HepG2 (cell line): ENCODE measurements at regions not wholly inside any gene's neighbourhood (a gene's known extent, or its start where the extent isn't known, plus 50 kb on each side); places are given as distances from the start of the nearest gene placed in this dataset.

Experiments used
- ATF4 ChIP-seq, 2 experiments: fragments of 450-650 bp in 1 of 2; sonication (generic) in 1 of 2; formaldehyde crosslinking; IDR thresholded peaks; 2 replicates each; pipeline versions ENCODE4 v1.5.0 to v1.8.0; 2020 to 2022; ENCODE audit warnings: mild to moderate bottlenecking in 1 of 2, missing genetic modification reagents in 1 of 2
- CAMTA2 ChIP-seq: sonication (generic); formaldehyde crosslinking; IDR thresholded peaks from 2 replicates; pipeline ENCODE4 v1.4.0; 2020; ENCODE audit warnings: mild to moderate bottlenecking, missing genetic modification reagents, borderline replicate concordance
- FOXO4 ChIP-seq: sonication (generic); formaldehyde crosslinking; conservative IDR thresholded peaks from 2 replicates; pipeline ENCODE4 v1.8.1; 2023; ENCODE audit warnings: missing genetic modification reagents
- NR2F2 ChIP-seq: IDR thresholded peaks from 2 replicates; pipeline ENCODE4 v1.6.1; 2012; ENCODE audit warnings: low read depth, inconsistent platforms, borderline replicate concordance
- SALL1 ChIP-seq: sonication (generic); formaldehyde crosslinking; IDR thresholded peaks from 2 replicates; pipeline ENCODE4 v1.8.0; 2022; ENCODE audit warnings: mild to moderate bottlenecking, missing genetic modification reagents
- SKI ChIP-seq: fragments of 450-650 bp; IDR thresholded peaks from one replicate; pipeline ENCODE4 v1.6.1; 2018; ENCODE audit warnings: mild to moderate bottlenecking; ENCODE audit not compliant: partially characterized antibody
- SP140L ChIP-seq: sonication (generic); formaldehyde crosslinking; IDR thresholded peaks from 2 replicates; pipeline ENCODE4 v1.4.0; 2020; ENCODE audit warnings: missing genetic modification reagents, borderline replicate concordance
- ZBTB3 ChIP-seq: sonication (generic); formaldehyde crosslinking; IDR thresholded peaks from 2 replicates; pipeline ENCODE4 v1.4.0; 2020; ENCODE audit warnings: low read depth, mild to moderate bottlenecking, moderate library complexity, missing genetic modification reagents, borderline replicate concordance
- ZEB1 ChIP-seq: IDR thresholded peaks from 2 replicates; pipeline ENCODE4 v1.6.1; 2012; ENCODE audit warnings: mild to moderate bottlenecking, low read depth, inconsistent platforms; ENCODE audit not compliant: insufficient replicate concordance
- ZFP82 ChIP-seq: sonication (generic); formaldehyde crosslinking; IDR thresholded peaks from 2 replicates; pipeline ENCODE4 v1.5.1; 2020; ENCODE audit warnings: mild to moderate bottlenecking, missing genetic modification reagents, borderline replicate concordance
- ZFX ChIP-seq: sonication (generic); formaldehyde crosslinking; IDR thresholded peaks from 2 replicates; pipeline ENCODE4 v1.4.0; 2020; ENCODE audit warnings: mild to moderate bottlenecking, low read depth, missing genetic modification reagents, moderate library complexity
- ZFY ChIP-seq: sonication (generic); formaldehyde crosslinking; IDR thresholded peaks from 2 replicates; pipeline ENCODE4 v1.4.0; 2020; ENCODE audit warnings: missing genetic modification reagents
- ZNF136 ChIP-seq: sonication (generic); formaldehyde crosslinking; IDR thresholded peaks from 2 replicates; pipeline ENCODE4 v1.8.1; 2022; ENCODE audit warnings: low read depth, mild to moderate bottlenecking, moderate library complexity, missing genetic modification reagents
- ZNF407 ChIP-seq: sonication (generic); formaldehyde crosslinking; IDR thresholded peaks from one replicate; pipeline ENCODE4 v1.5.1; 2020; ENCODE audit warnings: mild to moderate bottlenecking, missing genetic modification reagents; ENCODE audit errors: not compliant biosample characterization
- ZNF441 ChIP-seq: sonication (generic); formaldehyde crosslinking; IDR thresholded peaks from 2 replicates; pipeline ENCODE4 v1.7.0; 2021; ENCODE audit warnings: missing genetic modification reagents, borderline replicate concordance
- ZNF543 ChIP-seq: sonication (generic); formaldehyde crosslinking; IDR thresholded peaks from 2 replicates; pipeline ENCODE4 v1.4.0; 2020; ENCODE audit warnings: mild to moderate bottlenecking, missing genetic modification reagents
- ZNF564 ChIP-seq: sonication (generic); formaldehyde crosslinking; IDR thresholded peaks from 2 replicates; pipeline ENCODE4 v1.8.1; 2023; ENCODE audit warnings: mild to moderate bottlenecking, missing genetic modification reagents
- ZNF724P ChIP-seq: sonication (generic); formaldehyde crosslinking; IDR thresholded peaks from 2 replicates; pipeline ENCODE4 v1.8.0; 2022; ENCODE audit warnings: missing genetic modification reagents, borderline replicate concordance
- ZSCAN22 ChIP-seq: sonication (generic); formaldehyde crosslinking; IDR thresholded peaks from 2 replicates; pipeline ENCODE4 v1.4.0; 2020; ENCODE audit warnings: mild to moderate bottlenecking, missing genetic modification reagents

GRCh38 chr20:53786445-53787267 is 193.0 kb upstream of the ZNF217 start (continued):
- TF ChIP-seq ZNF407 (CRISPR knock-in tag) = no peak
- no peak for TF ChIP-seq ZFP82 (CRISPR knock-in tag)
- peak; percentile 72 for TF ChIP-seq ZBTB3 (CRISPR knock-in tag)
- 0 out of 2 replicates have a peak, but pooled peaks have one; percentile 29 for TF ChIP-seq ZSCAN22
- TF ChIP-seq SP140L (CRISPR knock-in tag) = 0 out of 2 replicates have a peak, but pooled peaks have one; percentile 67
- peak; percentile 31 for TF ChIP-seq ZFX (CRISPR knock-in tag)
- peak; percentile 77 for TF ChIP-seq NR2F2
- TF ChIP-seq CAMTA2 = no peak
- TF ChIP-seq ZNF564 (CRISPR knock-in tag) = 0 out of 2 replicates have a peak, but pooled peaks have one; percentile 31
- TF ChIP-seq ZFY (CRISPR knock-in tag) = no peak
- TF ChIP-seq FOXO4 = no peak
- no peak for TF ChIP-seq ZNF724P (CRISPR knock-in tag)
- TF ChIP-seq ZNF441 (CRISPR knock-in tag) = no peak
- TF ChIP-seq ZNF543 = 0 out of 2 replicates have a peak, but pooled peaks have one; percentile 67
- TF ChIP-seq SKI = no peak
- 0 out of 4 replicates have a peak, but pooled peaks of 1 of the 2 experiments have one; percentile 8 for TF ChIP-seq ATF4 (CRISPR knock-in tag; IDR thresholded peaks at IDR 0.05)
- peak; percentile 38 for TF ChIP-seq SALL1
- TF ChIP-seq ZNF136 (CRISPR knock-in tag) = 0 out of 2 replicates have a peak, but pooled peaks have one; percentile 47
- peak; percentile 55 for TF ChIP-seq ZEB1
